Dermis microvascular lymphatic vessel endothelial cell (primary cell): ENCODE measurements at regions not wholly inside any gene's neighbourhood (a gene's known extent, or its start where the extent isn't known, plus 50 kb on each side); places are given as distances from the start of the nearest gene placed in this dataset.
A peak's percentile ranks its signal among the peaks of the same experiment; 100 is the strongest.
"Not testable (repeated sequence)": the region's sequence is repeated elsewhere in the genome, so short reads cannot be mapped to it uniquely, and the experiment has no call there.

ENCODE experiments used
- DNase-seq, 2 donors: peaks; one replicate each; pipeline versions ENCODE4 v3.0.0 to v3.0.0-alpha.2; 2010; ENCODE audit warnings: low read depth in 2 of 2

DNA sequence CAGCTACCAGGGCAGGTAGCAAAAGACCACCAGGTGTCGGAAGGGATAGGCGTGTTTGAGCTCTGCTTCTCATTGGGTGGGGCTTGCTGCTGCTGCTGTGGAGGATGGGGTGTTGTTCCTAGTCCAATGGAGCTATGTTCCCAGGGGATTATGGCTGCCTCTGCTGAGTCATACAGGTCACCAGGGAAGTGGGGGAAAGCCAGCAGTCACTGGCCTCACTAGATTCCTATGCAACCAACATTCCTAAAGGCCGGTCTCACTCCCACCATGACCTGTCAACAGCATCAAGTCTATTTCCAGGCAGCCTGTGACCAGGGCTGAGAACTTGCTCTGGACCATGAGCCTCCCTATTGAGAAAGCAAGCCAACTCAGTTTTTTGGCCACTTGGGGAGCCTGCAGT, 1160.8 kb downstream of the REEP3 start:
- DNase-seq: no peak

- no peak for DNase-seq
These were observed 1169.0 kb downstream of the REEP3 start for GRCh38 chr10:64690194-64690593.

DNA sequence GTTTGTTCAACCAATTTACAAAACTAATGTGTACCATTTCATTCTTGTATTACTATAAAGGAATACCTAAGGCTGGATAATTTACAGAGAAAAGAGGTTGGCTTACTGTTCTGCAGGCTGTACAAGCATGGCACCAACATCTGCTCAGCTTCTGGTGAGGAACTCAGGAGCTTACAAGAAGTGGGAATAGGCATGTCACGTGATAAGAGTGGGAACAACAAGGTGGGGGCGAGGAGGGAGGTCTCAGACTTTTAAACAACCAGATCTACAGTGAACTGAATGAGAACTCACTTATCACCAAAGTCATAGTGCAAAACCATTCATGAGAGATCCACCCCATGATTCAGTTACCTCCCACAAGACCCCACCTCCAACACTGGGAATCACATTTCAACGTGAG, 1178.0 kb downstream of the REEP3 start:
- DNase-seq: no peak

DNA sequence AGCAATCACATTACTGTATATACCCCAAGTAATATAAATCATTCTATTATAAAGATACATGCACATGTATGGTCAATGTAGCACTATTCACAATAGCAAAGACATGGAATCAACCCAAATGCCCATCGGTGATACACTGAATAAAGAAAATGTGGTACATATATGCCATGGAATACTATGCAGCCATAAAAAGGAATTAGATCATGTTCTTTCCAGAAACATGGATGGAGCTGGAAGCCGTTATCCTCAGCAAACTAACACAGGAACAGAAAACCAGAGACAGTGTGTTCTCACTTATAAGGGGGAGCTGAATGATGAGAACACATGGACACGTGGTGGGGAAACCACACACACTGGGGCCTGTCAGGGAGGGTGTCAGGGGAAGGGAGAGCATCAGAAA, 1180.9 kb downstream of the REEP3 start:
- not testable (repeated sequence) for DNase-seq

DNA sequence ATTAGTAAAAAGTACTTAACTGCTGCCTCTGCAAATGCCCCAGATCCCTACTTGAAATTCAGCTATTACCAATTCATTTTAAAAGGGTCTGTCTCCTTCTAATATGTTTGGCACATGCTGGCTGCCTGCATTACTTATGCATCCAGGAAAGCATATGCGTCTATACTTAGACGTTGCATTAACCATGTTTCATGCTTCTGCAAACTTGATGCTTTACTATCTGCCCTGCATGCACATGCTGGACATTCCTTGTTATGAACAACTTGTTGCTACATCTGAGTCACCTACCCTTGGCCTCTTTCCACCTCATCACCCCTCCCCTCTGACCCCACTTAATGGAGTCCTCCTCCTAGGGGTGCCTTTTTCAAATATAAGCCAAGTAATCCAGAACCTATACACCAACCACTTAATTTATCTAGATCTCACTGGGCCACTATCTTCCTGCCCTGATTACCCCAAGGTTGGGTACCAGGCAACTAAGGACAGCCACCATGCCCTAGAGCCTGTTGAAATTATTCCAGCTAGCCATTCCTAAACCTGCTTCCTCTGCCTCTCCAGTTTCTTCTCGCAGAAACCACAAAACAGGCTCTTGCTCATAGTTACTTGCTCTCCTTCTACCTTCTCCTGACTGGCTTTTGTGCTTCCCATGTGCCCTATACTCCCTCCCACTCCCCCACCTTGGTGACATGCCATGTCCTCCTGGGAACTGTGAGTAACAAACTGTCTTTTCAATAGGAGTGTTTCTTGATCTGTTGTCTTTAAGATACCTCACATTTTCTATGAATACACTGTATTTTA, 1187.9 kb downstream of the REEP3 start:
- no peak for DNase-seq

DNA sequence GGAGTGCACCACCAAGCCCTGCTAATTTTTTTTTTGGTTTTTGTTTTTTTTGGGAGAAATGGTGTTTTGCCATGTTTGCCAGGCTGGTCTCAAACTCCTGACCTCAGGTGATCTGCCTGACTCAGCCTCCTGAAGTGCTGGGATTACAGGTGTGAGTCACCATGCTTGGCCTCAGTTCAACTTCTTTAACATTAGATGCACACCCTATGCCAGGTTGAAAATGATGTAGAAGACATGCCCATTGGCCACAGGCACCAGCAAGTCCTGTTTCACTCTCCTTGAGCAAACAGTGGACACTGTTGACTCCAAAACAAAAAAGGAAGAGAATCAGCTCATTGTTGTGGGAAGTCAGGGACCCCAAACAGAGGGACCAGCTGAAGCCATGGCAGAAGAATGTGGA, 1205.3 kb downstream of the REEP3 start:
- no peak for DNase-seq

DNA sequence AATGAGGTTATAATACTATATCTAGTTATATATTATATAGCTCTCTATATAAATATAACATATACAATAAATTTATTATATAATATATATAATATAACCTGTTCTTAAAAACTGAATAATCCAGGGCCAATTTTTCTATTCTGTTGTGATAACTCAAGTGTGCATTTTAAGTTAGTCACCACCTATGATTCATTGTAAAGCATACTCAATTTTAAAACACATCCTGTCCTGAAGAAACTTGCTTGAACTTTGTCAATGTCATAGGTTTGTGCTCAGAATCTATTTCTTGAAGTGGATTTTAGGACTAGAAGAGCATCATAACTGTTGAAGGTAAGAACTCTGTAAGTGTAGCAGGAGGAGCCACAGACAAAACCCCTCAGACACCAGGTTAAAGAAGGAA, 1209.8 kb downstream of the REEP3 start:
- no peak for DNase-seq

DNA sequence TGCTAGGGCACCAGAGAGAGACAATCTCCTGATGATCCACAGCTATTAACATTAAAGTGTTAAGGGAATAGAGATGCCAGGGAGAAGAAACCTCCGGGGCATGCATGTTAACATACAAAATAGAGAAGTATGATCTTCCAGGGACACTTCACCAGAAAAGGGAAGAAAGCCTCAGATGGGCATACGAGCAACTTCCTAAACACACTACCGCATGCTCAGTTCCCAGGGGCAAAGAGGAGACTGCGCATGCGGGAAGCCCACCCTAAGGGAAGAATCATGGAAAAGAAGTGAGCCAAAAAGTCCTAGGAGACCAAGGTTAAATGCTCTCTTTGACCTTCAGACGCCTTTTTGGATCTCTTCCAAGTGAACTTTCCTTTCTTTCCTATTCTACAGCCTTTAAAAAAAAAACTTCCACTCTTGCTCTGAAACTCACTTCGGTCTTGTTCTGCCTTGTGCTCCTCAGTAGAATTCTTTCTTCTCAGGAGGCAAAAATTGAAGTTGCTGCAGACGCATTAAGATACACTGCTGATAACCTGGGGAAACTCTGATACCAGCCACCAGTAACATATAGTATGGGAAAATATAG, 1211.3 kb downstream of the REEP3 start:
- DNase-seq: no peak

DNA sequence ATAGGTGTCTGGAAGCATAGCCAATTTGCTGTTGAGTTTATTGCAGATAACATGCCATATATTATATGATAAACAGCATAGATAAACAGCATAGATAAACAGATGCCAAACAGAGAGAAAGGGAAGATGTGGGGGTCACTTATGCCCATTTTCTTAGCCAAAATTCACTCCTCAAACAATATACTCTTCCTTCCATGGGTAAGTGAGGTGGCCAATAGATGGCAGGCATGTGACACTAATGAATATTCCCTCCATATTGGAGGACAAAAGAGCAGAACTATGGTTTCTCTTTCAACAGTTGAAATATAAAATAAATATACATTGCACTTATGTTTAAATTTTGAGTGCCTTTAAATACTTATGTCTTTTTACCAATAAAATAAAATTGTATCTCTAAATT, 1212.8 kb downstream of the REEP3 start:
- peak; percentile 0 to 7 for DNase-seq

GRCh38 chr10:64738462-64738861, 1217.3 kb downstream of the REEP3 start:
- no peak for DNase-seq

- no peak for DNase-seq
These were observed 1224.4 kb downstream of the REEP3 start for GRCh38 chr10:64745565-64745964.

DNA sequence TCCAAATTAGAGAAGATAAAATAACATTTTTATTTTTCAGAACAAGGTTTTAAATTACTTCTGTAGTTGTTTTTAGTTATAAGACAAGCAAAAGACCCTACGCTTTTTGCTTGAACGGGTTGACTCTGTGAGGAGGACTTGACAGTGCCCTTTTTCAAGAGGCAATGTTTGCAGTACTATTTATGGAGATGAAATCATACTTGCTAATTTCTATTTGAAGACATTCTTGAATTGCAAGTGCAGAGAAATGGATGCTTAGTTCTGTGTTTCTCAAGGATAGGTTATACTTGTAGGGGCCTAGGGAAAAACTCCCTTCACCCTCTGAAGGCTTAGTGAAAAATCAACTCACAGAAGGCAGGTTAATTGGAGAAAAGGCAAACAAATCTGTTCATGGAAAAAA, 1229.5 kb downstream of the REEP3 start:
- DNase-seq: no peak

- no peak for DNase-seq
These were observed 1232.3 kb downstream of the REEP3 start for GRCh38 chr10:64753516-64753915.

DNA sequence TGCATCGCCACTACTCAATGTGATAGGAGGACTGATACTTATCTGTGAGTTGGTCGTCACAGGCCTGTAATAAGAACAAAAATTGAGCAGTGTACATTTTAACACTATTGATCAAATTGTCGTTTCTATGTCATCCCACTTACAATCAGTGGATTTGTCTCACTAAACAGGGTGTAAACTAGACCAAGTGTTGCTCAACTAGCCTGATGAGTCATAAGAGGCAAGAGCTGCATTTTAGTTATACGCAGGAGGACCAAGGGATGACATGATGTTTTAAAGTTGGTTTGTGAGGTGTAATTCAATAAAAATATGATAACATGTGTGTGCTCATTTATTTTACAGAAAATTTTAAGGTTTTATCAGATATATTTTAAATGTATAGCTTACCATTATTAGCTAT, 1239.2 kb downstream of the REEP3 start:
- DNase-seq: no peak

GRCh38 chr10:64762861-64763260, 1241.7 kb downstream of the REEP3 start:
- no peak for DNase-seq

DNA sequence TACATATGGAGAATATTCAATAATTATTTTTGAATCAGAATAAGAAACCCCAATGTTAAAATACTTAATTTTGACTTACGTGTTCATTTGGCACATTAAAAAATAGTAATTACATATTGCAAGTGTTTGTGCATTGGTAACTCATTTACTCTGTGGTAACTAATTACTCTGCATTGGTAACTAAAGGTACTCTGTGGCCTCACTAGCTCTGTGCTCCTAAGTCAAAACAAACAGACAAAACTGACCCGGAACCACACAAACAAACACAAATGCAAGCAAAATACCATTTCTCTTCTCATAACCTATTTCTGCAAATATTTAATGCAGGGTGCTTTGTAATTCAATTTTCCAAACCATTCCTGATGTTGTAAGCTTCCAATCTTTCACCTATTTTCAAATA, 1244.3 kb downstream of the REEP3 start:
- DNase-seq: no peak

GRCh38 chr10:64771253-64772050, 1250.3 kb downstream of the REEP3 start:
- no peak for DNase-seq

GRCh38 chr10:64773357-64773756, 1252.2 kb downstream of the REEP3 start:
- DNase-seq: no peak

DNA sequence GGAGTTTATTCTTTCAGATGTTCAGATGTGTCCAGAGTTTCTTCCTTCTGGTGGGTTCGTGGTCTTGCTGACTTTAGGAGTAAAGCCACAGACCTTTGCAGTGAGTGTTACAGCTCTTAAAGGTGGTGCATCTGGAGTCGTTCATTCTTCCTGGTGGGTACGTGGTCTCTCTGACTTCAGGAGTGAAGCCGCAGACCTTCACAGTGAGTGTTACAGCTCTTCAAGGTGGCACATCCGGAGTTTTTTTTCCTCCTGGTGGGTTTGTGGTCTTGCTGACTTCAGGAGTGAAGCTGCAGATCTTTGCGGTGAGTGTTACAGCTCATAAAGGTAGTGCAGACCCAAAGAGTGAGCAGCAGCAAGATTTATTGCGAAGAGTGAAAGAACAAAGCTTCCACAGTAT, 1263.2 kb downstream of the REEP3 start:
- DNase-seq: not testable (repeated sequence)

GRCh38 chr10:64785816-64786215, 1264.6 kb downstream of the REEP3 start:
- DNase-seq: no peak

DNA sequence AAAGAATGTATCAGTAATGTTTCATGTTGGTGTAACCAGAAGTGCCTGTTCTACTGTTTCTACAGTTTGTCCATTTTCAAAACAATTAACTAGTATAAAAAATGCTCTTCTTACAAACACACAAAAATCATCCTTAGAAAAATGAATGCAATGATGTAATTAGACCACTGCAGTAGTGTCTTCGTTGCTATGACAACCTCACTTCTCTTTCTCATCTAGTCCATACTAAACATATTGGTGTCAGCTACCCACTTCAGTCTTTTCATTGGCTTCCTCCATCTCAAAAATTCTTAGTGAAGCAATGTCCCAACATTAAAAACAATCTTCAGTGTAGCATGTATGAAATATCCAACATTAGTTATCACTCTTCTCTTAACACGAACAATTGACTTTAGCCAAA, 1265.8 kb downstream of the REEP3 start:
- DNase-seq: no peak

GRCh38 chr10:64795847-64796246, 1274.6 kb downstream of the REEP3 start:
- DNase-seq: no peak

DNA sequence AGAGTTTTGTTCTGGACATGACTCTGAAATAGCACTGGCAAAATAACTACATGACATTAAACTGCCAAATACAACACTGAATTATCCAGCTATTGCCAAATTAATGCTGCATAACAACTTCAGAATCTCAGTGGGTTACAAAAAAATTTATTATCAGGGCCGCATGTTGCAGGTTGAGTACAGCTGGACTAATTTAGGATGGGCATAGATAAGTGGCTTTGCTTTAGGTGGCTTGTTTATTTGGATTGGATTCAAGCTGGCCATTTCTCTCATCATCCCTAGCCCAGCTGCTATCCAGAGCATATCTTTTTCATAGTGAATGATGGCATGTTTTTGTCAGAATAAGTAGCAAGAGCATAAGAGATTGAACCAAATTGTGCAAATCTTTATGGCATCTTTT, 1277.1 kb downstream of the REEP3 start:
- DNase-seq: no peak
